Left lung (tissue), 4 donors: ENCODE measurements at regions not wholly inside any gene's neighbourhood (a gene's known extent, or its start where the extent isn't known, plus 50 kb on each side); places are given as distances from the start of the nearest gene placed in this dataset.

ENCODE experiments used
- ATAC-seq: fragments of 200-7000 bp; cut with Tn5 transposase; one replicate; pipeline ENCODE4 v1.9.1; 2020; ENCODE audit warnings: moderate library complexity
- DNase-seq, 4 donors: peaks; one replicate each; pipeline ENCODE4 v3.0.0-alpha.2; 2013 to 2020
- H3K27ac ChIP-seq, 2 donors: fragments of 200-600 bp; sonication (generic) in 1 of 2; one replicate each; pipeline versions ENCODE4 v1.5.0 to v1.8.0; 2020 to 2021
- H3K27me3 ChIP-seq, 2 donors: fragments of 200-600 bp; sonication (generic) in 1 of 2; one replicate each; pipeline versions ENCODE4 v1.5.0 to v1.8.0; 2020 to 2021
- H3K36me3 ChIP-seq, 2 donors: fragments of 200-600 bp; sonication (generic) in 1 of 2; one replicate each; pipeline versions ENCODE4 v1.5.0 to v1.8.0; 2020 to 2021
- H3K4me1 ChIP-seq, 2 donors: fragments of 200-600 bp; one replicate each; pipeline ENCODE4 v1.8.0; 2021
- H3K4me3 ChIP-seq, 2 donors: fragments of 200-600 bp; sonication (generic) in 1 of 2; one replicate each; pipeline versions ENCODE4 v1.5.0 to v1.8.0; 2020 to 2021; ENCODE audit warnings: mild to moderate bottlenecking in 1 of 2
- H3K9me3 ChIP-seq, 2 donors: fragments of 200-600 bp; sonication (generic) in 1 of 2; one replicate each; pipeline versions ENCODE4 v1.5.0 to v1.8.0; 2020 to 2021
- CTCF ChIP-seq, 2 donors: fragments of 200-600 bp; sonication (generic) in 1 of 2; IDR thresholded peaks; one replicate each; pipeline versions ENCODE4 v1.5.0 to v1.8.0; 2021; ENCODE audit warnings: antibody characterized with exemption in 2 of 2
- intact Hi-C, 2 donors: fragments of 100-400 bp; cut with DNase I; formaldehyde crosslinking; loops; one replicate each; pipeline versions ENCODE4 v1.11.2 to v1.14.2; 2022
- donor health status: DM: no; HTN: yes; CAD: no.
- donor health status: DM: no; HTN: no; CAD: no.

- intact Hi-C loops = no loop called here
- Histone ChIP-seq H3K27ac (no peak overlapping the region), H3K9me3 (no peaks in the 10 kb centered on the region), H3K4me1 (no peaks in the 10 kb centered on the region), H3K36me3 (no peaks in the 10 kb centered on the region), H3K27me3 (no peaks in the 10 kb centered on the region), H3K4me3 (no peak overlapping the region)
- DNase-seq = no peak
- no peak for TF ChIP-seq CTCF (IDR thresholded peaks at IDR 0.05)
- no peak for ATAC-seq
Observed at GRCh38 chr1:220372451-220372850, 100.2 kb upstream of the RAB3GAP2 start.

GRCh38 chr1:220371324-220371723 lies 99.1 kb upstream of the RAB3GAP2 start:
- Histone ChIP-seq H3K36me3 (no peaks in the 10 kb centered on the region), H3K9me3 (peaks cover 0 to 2% of the 10 kb centered on the region in 2 donors), H3K4me3 (no peak overlapping the region), H3K27ac (no peak overlapping the region), H3K27me3 (no peaks in the 10 kb centered on the region), H3K4me1 (no peaks in the 10 kb centered on the region)
- ATAC-seq (no peak), DNase-seq (no peak)
- intact Hi-C loops = no loop called here
- TF ChIP-seq CTCF (IDR thresholded peaks at IDR 0.05) = no peak

GRCh38 chr1:220370041-220370700 lies 97.9 kb upstream of the RAB3GAP2 start:
- Histone ChIP-seq H3K9me3 (peaks cover 0 to 2% of the 10 kb centered on the region in 2 donors), H3K4me1 (no peaks in the 10 kb centered on the region), H3K36me3 (no peaks in the 10 kb centered on the region), H3K27me3 (no peaks in the 10 kb centered on the region), H3K27ac (no peak overlapping the region), H3K4me3 (no peak overlapping the region)
- ATAC-seq (peak; percentile 50), DNase-seq (peak in 2 of 4 donors; percentile 4 to 12)
- intact Hi-C loops = no loop called here
- TF ChIP-seq CTCF (IDR thresholded peaks at IDR 0.05) = no peak

GRCh38 chr1:220369511-220369910 lies 97.3 kb upstream of the RAB3GAP2 start:
- H3K27ac ChIP-seq = no peak overlapping the region
- DNase-seq = no peak

More at GRCh38 chr1:220369511-220369910, 97.3 kb upstream of the RAB3GAP2 start:
- Histone ChIP-seq H3K4me3 (no peak overlapping the region), H3K36me3 (no peaks in the 10 kb centered on the region), H3K9me3 (peaks cover 0 to 2% of the 10 kb centered on the region in 2 donors), H3K27me3 (no peaks in the 10 kb centered on the region), H3K4me1 (no peaks in the 10 kb centered on the region)
- ATAC-seq = no peak
- TF ChIP-seq CTCF (IDR thresholded peaks at IDR 0.05) = no peak
- intact Hi-C loops = no loop called here
